ENCODE measurements at regions not wholly inside any gene's neighbourhood (a gene's known extent, or its start where the extent isn't known, plus 50 kb on each side); places are given as distances from the start of the nearest gene placed in this dataset. TPM values are rescaled to one million over a fixed set of nuclear protein-coding genes. Genes with fewer than 3 reads are reported as not detected.

GRCh38 chr16:85561248-85562092 is 51.7 kb upstream of the GSE1 start:
- H3K4ac ChIP-seq (ENCODE audit: low read depth, low read length), result no peak overlapping the region
- DNase-seq, result no peak
- peak overlapping the region; percentile 78 for H3K56ac ChIP-seq (ENCODE audit: low read length)
- peak overlapping the region; percentile 97 for H3K23ac ChIP-seq (ENCODE audit: low read length)
- WGBS (ENCODE audit: extremely low coverage, insufficient coverage, low lambda C conversion rate), result no CpG with 5 or more reads among the region's 24 CpGs
- H3K18ac ChIP-seq (ENCODE audit: low read length), result peak overlapping the region; percentile 8
- H2AK5ac ChIP-seq (ENCODE audit: low read length), result peak overlapping the region; percentile 45
- peak overlapping the region; percentile 49 for H3K9ac ChIP-seq (ENCODE audit: low read length)
- no peak overlapping the region for H4K5ac ChIP-seq (ENCODE audit: low read length)
- H3K4me2 ChIP-seq (ENCODE audit: low read length), result no peak overlapping the region
- peak overlapping the region; percentile 82 for H2BK5ac ChIP-seq (ENCODE audit: low read length)
- H3K4me1 ChIP-seq (ENCODE audit: control insufficient read depth, low read depth, low read length), result peaks cover 30% of the 10 kb centered on the region
- no peak overlapping the region for H4K8ac ChIP-seq (ENCODE audit: low read depth, low read length)
- H2BK120ac ChIP-seq (ENCODE audit: low read depth, low read length), result no peak overlapping the region
- H2BK15ac ChIP-seq (replicated peaks; ENCODE audit: low read depth), result no peak overlapping the region
- no peak overlapping the region for H3K4me3 ChIP-seq (ENCODE audit: low read length)
- H3K79me2 ChIP-seq (ENCODE audit: control insufficient read depth, insufficient read depth, low read length), result peaks cover 68% of the 10 kb centered on the region
- peaks cover 38% of the 10 kb centered on the region for H3K79me1 ChIP-seq (ENCODE audit: low read length)
- no peaks in the 10 kb centered on the region for H3K36me3 ChIP-seq (ENCODE audit: control insufficient read depth, insufficient read depth, low read length)
- H3K27me3 ChIP-seq (ENCODE audit: insufficient read depth, low read length, poor library complexity), result no peaks in the 10 kb centered on the region
- peak overlapping the region; percentile 22 for H3K27ac ChIP-seq (ENCODE audit: low read depth, low read length)

- H3K27ac ChIP-seq (ENCODE audit: low read depth, low read length), result peak overlapping the region; percentile 22
Observed at GRCh38 chr16:85562093-85562786, 50.9 kb upstream of the GSE1 start.

GRCh38 chr16:85563034-85563433 is 50.1 kb upstream of the GSE1 start:
- Histone ChIP-seq H3K23ac (ENCODE audit: low read length) (no peak overlapping the region), H3K56ac (ENCODE audit: low read length) (peak overlapping the region; percentile 60), H3K4me1 (ENCODE audit: control insufficient read depth, low read depth, low read length) (peaks cover 36% of the 10 kb centered on the region), H3K79me2 (ENCODE audit: control insufficient read depth, insufficient read depth, low read length) (peaks cover 71% of the 10 kb centered on the region), H2AK5ac (ENCODE audit: low read length) (peak overlapping the region; percentile 17), H3K18ac (ENCODE audit: low read length) (no peak overlapping the region), H2BK120ac (ENCODE audit: low read depth, low read length) (no peak overlapping the region), H4K8ac (ENCODE audit: low read depth, low read length) (no peak overlapping the region), H3K4me2 (ENCODE audit: low read length) (no peak overlapping the region), H3K9ac (ENCODE audit: low read length) (no peak overlapping the region), H3K36me3 (ENCODE audit: control insufficient read depth, insufficient read depth, low read length) (no peaks in the 10 kb centered on the region), H3K79me1 (ENCODE audit: low read length) (peaks cover 41% of the 10 kb centered on the region), H2BK15ac (replicated peaks; ENCODE audit: low read depth) (no peak overlapping the region), H3K27me3 (ENCODE audit: insufficient read depth, low read length, poor library complexity) (no peaks in the 10 kb centered on the region), H3K4ac (ENCODE audit: low read depth, low read length) (no peak overlapping the region), H4K5ac (ENCODE audit: low read length) (no peak overlapping the region), H2BK5ac (ENCODE audit: low read length) (peak overlapping the region; percentile 6), H3K4me3 (ENCODE audit: low read length) (no peak overlapping the region), H3K27ac (ENCODE audit: low read depth, low read length) (no peak overlapping the region)
- DNase-seq, result no peak
- WGBS (ENCODE audit: extremely low coverage, insufficient coverage, low lambda C conversion rate), result no CpG with 5 or more reads among the region's 8 CpGs

More at GRCh38 chr16:85562093-85562786, 50.9 kb upstream of the GSE1 start:
- DNase-seq, result peak; percentile 84
- peak overlapping the region; percentile 45 for H2AK5ac ChIP-seq (ENCODE audit: low read length)
- no peak overlapping the region for H3K4me2 ChIP-seq (ENCODE audit: low read length)
- H2BK5ac ChIP-seq (ENCODE audit: low read length), result no peak overlapping the region
- no CpG with 5 or more reads among the region's 19 CpGs for WGBS (ENCODE audit: extremely low coverage, insufficient coverage, low lambda C conversion rate)
- H3K36me3 ChIP-seq (ENCODE audit: control insufficient read depth, insufficient read depth, low read length), result no peaks in the 10 kb centered on the region
- no peaks in the 10 kb centered on the region for H3K27me3 ChIP-seq (ENCODE audit: insufficient read depth, low read length, poor library complexity)
- peaks cover 38% of the 10 kb centered on the region for H3K79me1 ChIP-seq (ENCODE audit: low read length)
- H3K4me3 ChIP-seq (ENCODE audit: low read length), result no peak overlapping the region
- H4K8ac ChIP-seq (ENCODE audit: low read depth, low read length), result no peak overlapping the region
- H3K9ac ChIP-seq (ENCODE audit: low read length), result peak overlapping the region; percentile 49
- H3K23ac ChIP-seq (ENCODE audit: low read length), result peak overlapping the region; percentile 89
- no peak overlapping the region for H3K4ac ChIP-seq (ENCODE audit: low read depth, low read length)
- H3K18ac ChIP-seq (ENCODE audit: low read length), result no peak overlapping the region
- H3K79me2 ChIP-seq (ENCODE audit: control insufficient read depth, insufficient read depth, low read length), result peaks cover 66% of the 10 kb centered on the region
- H3K4me1 ChIP-seq (ENCODE audit: control insufficient read depth, low read depth, low read length), result peaks cover 33% of the 10 kb centered on the region
- H2BK120ac ChIP-seq (ENCODE audit: low read depth, low read length), result no peak overlapping the region
- H3K56ac ChIP-seq (ENCODE audit: low read length), result peak overlapping the region; percentile 78
- no peak overlapping the region for H4K5ac ChIP-seq (ENCODE audit: low read length)
- no peak overlapping the region for H2BK15ac ChIP-seq (replicated peaks; ENCODE audit: low read depth)

Small RNA genes in the stretch of these regions (small RNA-seq; reads per million reads assigned to genes)
- gene COX6CP16 (ENCODE audit: insufficient read depth) (not detected), gene MIR5093 (ENCODE audit: insufficient read depth) (not detected)

Data from mesendoderm (in vitro differentiated cells).